Body of pancreas (tissue), 4 donors: ENCODE measurements at regions not wholly inside any gene's neighbourhood (a gene's known extent, or its start where the extent isn't known, plus 50 kb on each side); places are given as distances from the start of the nearest gene placed in this dataset.
"Not testable (repeated sequence)": the region's sequence is repeated elsewhere in the genome, so short reads cannot be mapped to it uniquely, and the experiment has no call there.

ENCODE experiments used
- POLR2A ChIP-seq, 3 donors: fragments of 450-650 bp; IDR thresholded peaks; one replicate each; pipeline ENCODE4 v1.6.1; 2016; ENCODE audit warnings: antibody characterized with exemption in 3 of 3, mild to moderate bottlenecking in 2 of 3
- TF ChIP-seq, protein P1 (sequence below), 7 experiments: fragments of 450-650 bp in 4 of 7; fragments of 200-600 bp in 3 of 7; sonication (generic) in 3 of 7; IDR thresholded peaks; one replicate each; pipeline ENCODE4 v1.5.1; 2016 to 2019; ENCODE audit warnings: antibody characterized with exemption in 7 of 7

DNA sequence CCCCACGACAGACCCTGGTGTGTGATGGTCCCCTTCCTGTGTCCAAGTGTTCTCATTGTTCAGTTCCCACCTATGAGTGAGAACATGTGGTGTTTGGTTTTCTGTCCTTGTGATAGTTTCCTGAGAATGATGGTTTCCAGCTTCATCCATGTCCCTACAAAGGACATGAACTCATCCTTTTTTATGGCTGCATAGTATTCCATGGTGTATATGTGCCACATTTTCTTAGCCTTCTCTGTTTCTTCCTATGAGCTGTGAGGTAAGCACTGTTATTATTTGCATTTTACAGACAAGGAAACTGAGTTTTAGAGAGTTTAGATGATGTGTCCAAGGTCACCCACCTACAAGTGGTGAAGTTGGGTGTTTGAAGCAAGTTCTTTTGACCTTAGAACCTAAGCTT lies 51.1 kb upstream of the BNC1 start:
- TF ChIP-seq, protein P1, sequence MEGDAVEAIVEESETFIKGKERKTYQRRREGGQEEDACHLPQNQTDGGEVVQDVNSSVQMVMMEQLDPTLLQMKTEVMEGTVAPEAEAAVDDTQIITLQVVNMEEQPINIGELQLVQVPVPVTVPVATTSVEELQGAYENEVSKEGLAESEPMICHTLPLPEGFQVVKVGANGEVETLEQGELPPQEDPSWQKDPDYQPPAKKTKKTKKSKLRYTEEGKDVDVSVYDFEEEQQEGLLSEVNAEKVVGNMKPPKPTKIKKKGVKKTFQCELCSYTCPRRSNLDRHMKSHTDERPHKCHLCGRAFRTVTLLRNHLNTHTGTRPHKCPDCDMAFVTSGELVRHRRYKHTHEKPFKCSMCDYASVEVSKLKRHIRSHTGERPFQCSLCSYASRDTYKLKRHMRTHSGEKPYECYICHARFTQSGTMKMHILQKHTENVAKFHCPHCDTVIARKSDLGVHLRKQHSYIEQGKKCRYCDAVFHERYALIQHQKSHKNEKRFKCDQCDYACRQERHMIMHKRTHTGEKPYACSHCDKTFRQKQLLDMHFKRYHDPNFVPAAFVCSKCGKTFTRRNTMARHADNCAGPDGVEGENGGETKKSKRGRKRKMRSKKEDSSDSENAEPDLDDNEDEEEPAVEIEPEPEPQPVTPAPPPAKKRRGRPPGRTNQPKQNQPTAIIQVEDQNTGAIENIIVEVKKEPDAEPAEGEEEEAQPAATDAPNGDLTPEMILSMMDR (IDR thresholded peaks at IDR 0.05) = not testable (repeated sequence)
- not testable (repeated sequence) for TF ChIP-seq POLR2A (IDR thresholded peaks at IDR 0.05)
